ENCODE measurements at regions not wholly inside any gene's neighbourhood (a gene's known extent, or its start where the extent isn't known, plus 50 kb on each side); places are given as distances from the start of the nearest gene placed in this dataset.

GRCh38 chr19:30966486-30966885 lies 382.8 kb downstream of the TSHZ3 start:
- TF ChIP-seq GABPA (IDR thresholded peaks at IDR 0.05; ENCODE audit: low read depth), result no peak
- TF ChIP-seq, protein P1, sequence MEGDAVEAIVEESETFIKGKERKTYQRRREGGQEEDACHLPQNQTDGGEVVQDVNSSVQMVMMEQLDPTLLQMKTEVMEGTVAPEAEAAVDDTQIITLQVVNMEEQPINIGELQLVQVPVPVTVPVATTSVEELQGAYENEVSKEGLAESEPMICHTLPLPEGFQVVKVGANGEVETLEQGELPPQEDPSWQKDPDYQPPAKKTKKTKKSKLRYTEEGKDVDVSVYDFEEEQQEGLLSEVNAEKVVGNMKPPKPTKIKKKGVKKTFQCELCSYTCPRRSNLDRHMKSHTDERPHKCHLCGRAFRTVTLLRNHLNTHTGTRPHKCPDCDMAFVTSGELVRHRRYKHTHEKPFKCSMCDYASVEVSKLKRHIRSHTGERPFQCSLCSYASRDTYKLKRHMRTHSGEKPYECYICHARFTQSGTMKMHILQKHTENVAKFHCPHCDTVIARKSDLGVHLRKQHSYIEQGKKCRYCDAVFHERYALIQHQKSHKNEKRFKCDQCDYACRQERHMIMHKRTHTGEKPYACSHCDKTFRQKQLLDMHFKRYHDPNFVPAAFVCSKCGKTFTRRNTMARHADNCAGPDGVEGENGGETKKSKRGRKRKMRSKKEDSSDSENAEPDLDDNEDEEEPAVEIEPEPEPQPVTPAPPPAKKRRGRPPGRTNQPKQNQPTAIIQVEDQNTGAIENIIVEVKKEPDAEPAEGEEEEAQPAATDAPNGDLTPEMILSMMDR (IDR thresholded peaks at IDR 0.05; ENCODE audit: insufficient read depth, low read length), result no peak
